IMR-90 (cell line): ENCODE measurements at regions not wholly inside any gene's neighbourhood (a gene's known extent, or its start where the extent isn't known, plus 50 kb on each side); places are given as distances from the start of the nearest gene placed in this dataset.

Source experiments
- ATAC-seq: fragments of 200-7000 bp; cut with Tn5 transposase; 2 replicates; pipeline ENCODE4 v1.9.1; 2020; ENCODE audit warnings: low read depth, mild to moderate bottlenecking, moderate library complexity
- BruUV-seq: library from RNA; stranded (reverse); fragments of 400-500 nt; replicated peaks from 2 replicates; lab custom pipeline; 2021; lab: Mats Ljungman, UMichigan
- CTCF ChIA-PET: fragments of 300-600 bp; formaldehyde crosslinking; extraction: SDS; loops from one replicate; lab custom pipeline; 2021; ENCODE audit warnings: antibody characterized with exemption; lab: Yijun Ruan, JAX
- POLR2A ChIA-PET: fragments of 300-600 bp; sonication (Branson Sonifier 250); formaldehyde crosslinking; loops from one replicate; lab custom pipeline; 2022; ENCODE audit warnings: antibody characterized with exemption; ENCODE audit not compliant: unreplicated experiment; lab: Charles Lee
- DNase-seq: peaks from one replicate; pipeline ENCODE4 v3.0.0; 2013
- H2AFZ ChIP-seq: replicated peaks from 2 replicates; pipeline ENCODE3; 2013; ENCODE audit warnings: low read length, mild to moderate bottlenecking; ENCODE audit not compliant: poor library complexity
- H2AK5ac ChIP-seq: 2 replicates; pipeline ENCODE4 v1.6.1; 2013; ENCODE audit warnings: low read depth, low read length, inconsistent platforms
- H2AK9ac ChIP-seq: replicated peaks from 2 replicates; pipeline ENCODE3; 2013; ENCODE audit warnings: mild to moderate bottlenecking, low read depth, low read length, moderate library complexity; ENCODE audit not compliant: poor library complexity
- H2BK120ac ChIP-seq: 2 replicates; pipeline ENCODE4 v1.6.1; 2013; ENCODE audit warnings: low read depth, low read length, inconsistent platforms
- H2BK15ac ChIP-seq: 3 replicates; pipeline ENCODE4 v1.6.1; 2013; ENCODE audit warnings: low read depth, low read length, inconsistent platforms
- H2BK20ac ChIP-seq: 2 replicates; pipeline ENCODE4 v1.6.1; 2013; ENCODE audit warnings: low read depth, mild to moderate bottlenecking, inconsistent platforms, low read length, moderate library complexity
- H2BK5ac ChIP-seq: 2 replicates; pipeline ENCODE4 v1.6.1; 2013; ENCODE audit warnings: mild to moderate bottlenecking, low read depth, low read length, inconsistent platforms; ENCODE audit not compliant: poor library complexity, severe bottlenecking
- H3K14ac ChIP-seq: replicated peaks from 2 replicates; pipeline ENCODE4 v1.6.1; 2013; ENCODE audit warnings: low read depth, low read length, inconsistent platforms
- H3K18ac ChIP-seq: 2 replicates; pipeline ENCODE4 v1.6.1; 2013; ENCODE audit warnings: low read depth, low read length, control low read depth
- H3K23ac ChIP-seq: 2 replicates; pipeline ENCODE4 v1.6.1; 2013; ENCODE audit warnings: low read depth, low read length, inconsistent platforms
- H3K27ac ChIP-seq: 2 replicates; pipeline ENCODE4 v1.5.1; 2013; ENCODE audit warnings: mild to moderate bottlenecking, control low read depth, low read length; ENCODE audit not compliant: insufficient read depth
- H3K27me3 ChIP-seq: 2 replicates; pipeline ENCODE4 v1.6.1; 2013; ENCODE audit warnings: low read length; ENCODE audit not compliant: control insufficient read depth, insufficient read depth
- H3K36me3 ChIP-seq: 2 replicates; pipeline ENCODE4 v1.6.1; 2013; ENCODE audit warnings: low read length, mixed read lengths; ENCODE audit not compliant: control insufficient read depth, insufficient read depth
- H3K4ac ChIP-seq: 2 replicates; pipeline ENCODE4 v1.6.1; 2013; ENCODE audit warnings: low read depth, low read length, inconsistent platforms
- H3K4me1 ChIP-seq: 2 replicates; pipeline ENCODE4 v1.6.1; 2013; ENCODE audit warnings: low read length, mixed read lengths; ENCODE audit not compliant: control insufficient read depth, insufficient read depth
- H3K4me2 ChIP-seq: 2 replicates; pipeline ENCODE4 v1.6.1; 2013; ENCODE audit warnings: low read depth, mild to moderate bottlenecking, control low read depth, low read length, moderate library complexity
- H3K4me3 ChIP-seq: 2 replicates; pipeline ENCODE4 v1.5.1; 2013; ENCODE audit warnings: low read depth, mild to moderate bottlenecking, control low read depth, low read length, moderate library complexity; ENCODE audit not compliant: insufficient read depth
- H3K56ac ChIP-seq: 2 replicates; pipeline ENCODE4 v1.6.1; 2013; ENCODE audit warnings: low read length, inconsistent platforms; ENCODE audit not compliant: insufficient read depth; ENCODE audit errors: extremely low read depth
- H3K79me1 ChIP-seq, 2 experiments: 2 replicates each; pipeline ENCODE4 v1.6.1; 2013; ENCODE audit warnings: low read length in 2 of 2, inconsistent platforms in 1 of 2, low read depth in 1 of 2
- H3K9ac ChIP-seq: 2 replicates; pipeline ENCODE4 v1.6.1; 2013; ENCODE audit warnings: low read depth, low read length, control low read depth
- H3K9me1 ChIP-seq: 2 replicates; pipeline ENCODE4 v1.6.1; 2013; ENCODE audit warnings: low read length, inconsistent platforms; ENCODE audit not compliant: insufficient read depth
- H3K9me3 ChIP-seq: 2 replicates; pipeline ENCODE4 v1.6.1; 2013; ENCODE audit warnings: low read length; ENCODE audit not compliant: control insufficient read depth, insufficient read depth
- H4K20me1 ChIP-seq: 2 replicates; pipeline ENCODE4 v1.6.1; 2013; ENCODE audit warnings: low read length, inconsistent platforms; ENCODE audit not compliant: insufficient read depth
- H4K5ac ChIP-seq: 2 replicates; pipeline ENCODE4 v1.6.1; 2013; ENCODE audit warnings: mild to moderate bottlenecking, low read depth, low read length, control low read depth
- H4K8ac ChIP-seq, 2 experiments: 2 replicates each; pipeline ENCODE4 v1.6.1; 2013; ENCODE audit warnings: low read depth in 2 of 2, low read length in 2 of 2, control low read depth in 1 of 2, inconsistent platforms in 1 of 2
- H4K91ac ChIP-seq: 2 replicates; pipeline ENCODE4 v1.6.1; 2013; ENCODE audit warnings: low read depth, low read length, inconsistent platforms; ENCODE audit not compliant: insufficient read depth
- BHLHE40 ChIP-seq: fragments of 150-350 bp; IDR thresholded peaks from 2 replicates; pipeline ENCODE4 v1.6.1; 2016; ENCODE audit warnings: mild to moderate bottlenecking, low read depth, low read length
- CEBPB ChIP-seq: IDR thresholded peaks from 2 replicates; pipeline ENCODE4 v1.6.1; 2012; ENCODE audit warnings: low read depth, low read length, improper control_type of control experiment
- CHD1 ChIP-seq: IDR thresholded peaks from 2 replicates; pipeline ENCODE4 v1.6.1; 2012; ENCODE audit warnings: low read depth, low read length, improper control_type of control experiment
- FOS ChIP-seq: fragments of 150-350 bp; IDR thresholded peaks from 2 replicates; pipeline ENCODE4 v1.6.1; 2016; ENCODE audit warnings: low read depth, low read length
- MAFK ChIP-seq: IDR thresholded peaks from 2 replicates; pipeline ENCODE4 v1.6.1; 2012; ENCODE audit warnings: low read depth, low read length, improper control_type of control experiment
- MAZ ChIP-seq: IDR thresholded peaks from 2 replicates; pipeline ENCODE4 v1.6.1; 2012; ENCODE audit warnings: low read depth, mild to moderate bottlenecking, low read length, improper control_type of control experiment, moderate library complexity, borderline replicate concordance
- MXI1 ChIP-seq: IDR thresholded peaks from 2 replicates; pipeline ENCODE4 v1.6.1; 2012; ENCODE audit warnings: low read depth, mild to moderate bottlenecking, low read length, moderate library complexity, borderline replicate concordance
- NFE2L2 ChIP-seq: fragments of 150-350 bp; IDR thresholded peaks from 2 replicates; pipeline ENCODE4 v1.6.1; 2016; ENCODE audit warnings: low read depth, mild to moderate bottlenecking, low read length
- POLR2A ChIP-seq: IDR thresholded peaks from 2 replicates; pipeline ENCODE4 v1.6.1; 2012; ENCODE audit warnings: mild to moderate bottlenecking, low read depth, low read length
- RAD21 ChIP-seq: IDR thresholded peaks from 2 replicates; pipeline ENCODE4 v1.6.1; 2012; ENCODE audit warnings: low read length, improper control_type of control experiment
- RCOR1 ChIP-seq: IDR thresholded peaks from 2 replicates; pipeline ENCODE4 v1.6.1; 2012; ENCODE audit warnings: mild to moderate bottlenecking, low read length, improper control_type of control experiment; ENCODE audit not compliant: insufficient replicate concordance
- RFX5 ChIP-seq: IDR thresholded peaks from 2 replicates; pipeline ENCODE4 v1.8.0; 2012; ENCODE audit warnings: low read depth, mild to moderate bottlenecking, low read length, moderate library complexity
- SMC3 ChIP-seq: fragments of 150-350 bp; IDR thresholded peaks from 2 replicates; pipeline ENCODE4 v1.6.1; 2016; ENCODE audit warnings: low read depth, mild to moderate bottlenecking, antibody characterized with exemption, low read length, moderate library complexity
- WGBS, 2 experiments: methylation state at CpG; one replicate each; pipeline versions ENCODE4 v1.1.5 to v1.1.7; 2013; ENCODE audit warnings: missing lambda C conversion rate in 2 of 2; ENCODE audit not compliant: insufficient read length in 1 of 2; ENCODE audit errors: extremely low coverage in 2 of 2; 5-methylcytosine and 5-hydroxymethylcytosine counted together
- dilution Hi-C: fragments of 300-500 bp; cut with HindIII; formaldehyde crosslinking; loops from one replicate; pipeline ENCODE4 v1.14.3; 2018; ENCODE audit warnings: low sequenced_read_pairs; ENCODE audit not compliant: unreplicated experiment
- in situ Hi-C: fragments of 300-500 bp; cut with MboI; formaldehyde crosslinking; loops from 3 replicates; pipeline ENCODE4 v1.14.3; 2019; ENCODE audit warnings: low sequenced_read_pairs, inconsistent platforms, mixed read lengths
- intact Hi-C: fragments of 100-400 bp; cut with micrococcal nuclease; formaldehyde crosslinking; loops from 2 replicates; pipeline ENCODE4 v1.10.0; 2022
- TF ChIP-seq, protein P1 (sequence below): fragments of 150-350 bp; IDR thresholded peaks from 2 replicates; pipeline ENCODE4 v1.6.1; 2017; ENCODE audit warnings: mild to moderate bottlenecking, antibody characterized with exemption, low read length, low read depth
- TF ChIP-seq, protein P2 (sequence below): conservative IDR thresholded peaks from 2 replicates; pipeline ENCODE4 v1.5.1; 2012; ENCODE audit warnings: mild to moderate bottlenecking, low read depth, low read length, improper control_type of control experiment
- TF ChIP-seq, protein P3 (sequence below): fragments of 150-350 bp; IDR thresholded peaks from 2 replicates; pipeline ENCODE4 v1.6.1; 2016; ENCODE audit warnings: low read depth, mild to moderate bottlenecking, low read length, moderate library complexity, borderline replicate concordance

DNA sequence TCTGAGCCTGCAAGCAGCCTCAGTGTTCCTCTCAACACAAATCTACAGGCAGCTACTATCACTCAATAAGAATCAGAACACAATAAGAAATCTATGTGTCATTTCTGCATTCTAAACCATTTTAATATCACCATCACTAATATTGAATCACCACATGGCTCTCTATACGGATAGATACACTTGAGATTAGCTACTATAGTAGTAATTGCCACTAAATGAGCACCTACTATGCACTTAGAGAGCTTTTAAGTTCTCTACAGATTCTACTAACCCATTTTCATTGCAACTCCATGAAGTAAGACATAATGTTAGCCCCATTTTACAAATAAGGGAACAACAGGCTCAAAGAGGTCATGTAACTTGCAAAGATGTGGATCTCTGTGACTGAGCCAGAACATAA is 132.8 kb upstream of the DYNLRB2 start:
- ATAC-seq (no peak), DNase-seq (no peak)
- no peak overlapping the region for H3K4ac ChIP-seq
- WGBS, 2 experiments, result no CpG with 5 or more reads among the region's 1 CpG
- no peak overlapping the region for H2BK20ac ChIP-seq
- no peaks in the 10 kb centered on the region for H3K4me1 ChIP-seq
- H2AFZ ChIP-seq, result no peak overlapping the region
- no peak overlapping the region for H3K4me2 ChIP-seq
- POLR2A ChIA-PET, result no interaction called here
- no peak overlapping the region for H2AK9ac ChIP-seq
- H3K14ac ChIP-seq, result no peak overlapping the region
- in situ Hi-C loops, result no loop called here
- H3K23ac ChIP-seq, result no peak overlapping the region
- no peaks in the 10 kb centered on the region for H3K79me1 ChIP-seq
- no peaks in the 10 kb centered on the region for H4K20me1 ChIP-seq
- no peaks in the 10 kb centered on the region for H3K27me3 ChIP-seq
- H4K91ac ChIP-seq, result no peak overlapping the region
- intact Hi-C loops, result no loop called here
- CTCF ChIA-PET, result no interaction called here
- H2BK5ac ChIP-seq, result no peak overlapping the region
- no peak overlapping the region for H2AK5ac ChIP-seq
- no peaks in the 10 kb centered on the region for H3K36me3 ChIP-seq
- TF ChIP-seq, protein P1, sequence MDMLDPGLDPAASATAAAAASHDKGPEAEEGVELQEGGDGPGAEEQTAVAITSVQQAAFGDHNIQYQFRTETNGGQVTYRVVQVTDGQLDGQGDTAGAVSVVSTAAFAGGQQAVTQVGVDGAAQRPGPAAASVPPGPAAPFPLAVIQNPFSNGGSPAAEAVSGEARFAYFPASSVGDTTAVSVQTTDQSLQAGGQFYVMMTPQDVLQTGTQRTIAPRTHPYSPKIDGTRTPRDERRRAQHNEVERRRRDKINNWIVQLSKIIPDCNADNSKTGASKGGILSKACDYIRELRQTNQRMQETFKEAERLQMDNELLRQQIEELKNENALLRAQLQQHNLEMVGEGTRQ, result no peak
- no peak for TF ChIP-seq CEBPB
- no peak for TF ChIP-seq NFE2L2
- TF ChIP-seq FOS, result no peak
- TF ChIP-seq, protein P2, sequence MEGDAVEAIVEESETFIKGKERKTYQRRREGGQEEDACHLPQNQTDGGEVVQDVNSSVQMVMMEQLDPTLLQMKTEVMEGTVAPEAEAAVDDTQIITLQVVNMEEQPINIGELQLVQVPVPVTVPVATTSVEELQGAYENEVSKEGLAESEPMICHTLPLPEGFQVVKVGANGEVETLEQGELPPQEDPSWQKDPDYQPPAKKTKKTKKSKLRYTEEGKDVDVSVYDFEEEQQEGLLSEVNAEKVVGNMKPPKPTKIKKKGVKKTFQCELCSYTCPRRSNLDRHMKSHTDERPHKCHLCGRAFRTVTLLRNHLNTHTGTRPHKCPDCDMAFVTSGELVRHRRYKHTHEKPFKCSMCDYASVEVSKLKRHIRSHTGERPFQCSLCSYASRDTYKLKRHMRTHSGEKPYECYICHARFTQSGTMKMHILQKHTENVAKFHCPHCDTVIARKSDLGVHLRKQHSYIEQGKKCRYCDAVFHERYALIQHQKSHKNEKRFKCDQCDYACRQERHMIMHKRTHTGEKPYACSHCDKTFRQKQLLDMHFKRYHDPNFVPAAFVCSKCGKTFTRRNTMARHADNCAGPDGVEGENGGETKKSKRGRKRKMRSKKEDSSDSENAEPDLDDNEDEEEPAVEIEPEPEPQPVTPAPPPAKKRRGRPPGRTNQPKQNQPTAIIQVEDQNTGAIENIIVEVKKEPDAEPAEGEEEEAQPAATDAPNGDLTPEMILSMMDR, result no peak
- TF ChIP-seq BHLHE40, result no peak
- no peak for TF ChIP-seq SMC3
- no peak for TF ChIP-seq MAZ
- no peak for TF ChIP-seq RFX5
- TF ChIP-seq POLR2A, result no peak
- TF ChIP-seq, protein P3, sequence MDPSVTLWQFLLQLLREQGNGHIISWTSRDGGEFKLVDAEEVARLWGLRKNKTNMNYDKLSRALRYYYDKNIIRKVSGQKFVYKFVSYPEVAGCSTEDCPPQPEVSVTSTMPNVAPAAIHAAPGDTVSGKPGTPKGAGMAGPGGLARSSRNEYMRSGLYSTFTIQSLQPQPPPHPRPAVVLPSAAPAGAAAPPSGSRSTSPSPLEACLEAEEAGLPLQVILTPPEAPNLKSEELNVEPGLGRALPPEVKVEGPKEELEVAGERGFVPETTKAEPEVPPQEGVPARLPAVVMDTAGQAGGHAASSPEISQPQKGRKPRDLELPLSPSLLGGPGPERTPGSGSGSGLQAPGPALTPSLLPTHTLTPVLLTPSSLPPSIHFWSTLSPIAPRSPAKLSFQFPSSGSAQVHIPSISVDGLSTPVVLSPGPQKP, result no peak
- TF ChIP-seq MAFK, result no peak
- TF ChIP-seq CHD1, result no peak
- TF ChIP-seq RCOR1, result no peak
- TF ChIP-seq RAD21, result no peak
- TF ChIP-seq MXI1, result no peak
- H4K8ac ChIP-seq, result no peak overlapping the region
- dilution Hi-C loops, result no loop called here
- no peak overlapping the region for H2BK15ac ChIP-seq
- H2BK120ac ChIP-seq, result no peak overlapping the region
- no peaks in the 10 kb centered on the region for H3K9me1 ChIP-seq
- H3K9me3 ChIP-seq, result no peaks in the 10 kb centered on the region
- BruUV-seq, result no TSS peak
- H3K4me3 ChIP-seq, result no peak overlapping the region
- no peak overlapping the region for H4K5ac ChIP-seq
- no peak overlapping the region for H3K18ac ChIP-seq
- H3K56ac ChIP-seq, result no peak overlapping the region
- H3K27ac ChIP-seq, result no peak overlapping the region
- H3K9ac ChIP-seq, result no peak overlapping the region
